Activated CD4-positive, alpha-beta T cell treated with anti-CD3 and anti-CD28 coated beads, Interleukin-2, amount 50 U/mL, for 24 hours (primary cell): ENCODE measurements at regions not wholly inside any gene's neighbourhood (a gene's known extent, or its start where the extent isn't known, plus 50 kb on each side); places are given as distances from the start of the nearest gene placed in this dataset.

Experiments used
- DNase-seq, 2 donors: peaks; one replicate each; pipeline ENCODE4 v3.0.0-alpha.2; 2020; ENCODE audit warnings: low read depth in 1 of 2, low spot score in 1 of 2

GRCh38 chr4:14284578-14284977, 657.1 kb upstream of the BOD1L1 start:
- no peak for DNase-seq

DNA sequence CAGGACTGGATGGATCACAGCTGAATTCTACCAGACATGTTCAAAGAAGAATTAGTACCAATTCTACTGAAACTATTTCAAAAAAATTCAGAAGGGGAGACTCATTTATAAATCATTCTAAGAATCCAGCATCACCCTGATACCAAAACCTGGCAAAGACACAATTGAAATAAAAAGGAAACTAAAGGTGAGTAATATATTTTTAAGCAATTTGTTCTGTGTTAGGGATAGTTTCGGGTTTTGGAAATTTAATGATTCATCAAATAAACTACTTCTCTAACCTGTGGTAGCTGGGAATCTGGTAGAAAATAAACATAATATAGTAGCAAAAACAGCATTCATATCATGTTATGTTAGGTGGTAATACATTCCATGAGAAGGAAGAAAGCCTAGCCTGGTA, 662.2 kb upstream of the BOD1L1 start:
- DNase-seq = no peak

- no peak for DNase-seq
Measured at GRCh38 chr4:14293582-14293981, 666.1 kb upstream of the BOD1L1 start.

GRCh38 chr4:14294611-14295010, 667.1 kb upstream of the BOD1L1 start:
- no peak for DNase-seq

GRCh38 chr4:14299166-14299565, 671.6 kb upstream of the BOD1L1 start:
- no peak for DNase-seq

GRCh38 chr4:14302021-14302420, 674.5 kb upstream of the BOD1L1 start:
- no peak for DNase-seq

GRCh38 chr4:14303856-14304255, 676.3 kb upstream of the BOD1L1 start:
- no peak for DNase-seq

GRCh38 chr4:14308229-14308651, 680.7 kb upstream of the BOD1L1 start:
- DNase-seq = no peak

DNA sequence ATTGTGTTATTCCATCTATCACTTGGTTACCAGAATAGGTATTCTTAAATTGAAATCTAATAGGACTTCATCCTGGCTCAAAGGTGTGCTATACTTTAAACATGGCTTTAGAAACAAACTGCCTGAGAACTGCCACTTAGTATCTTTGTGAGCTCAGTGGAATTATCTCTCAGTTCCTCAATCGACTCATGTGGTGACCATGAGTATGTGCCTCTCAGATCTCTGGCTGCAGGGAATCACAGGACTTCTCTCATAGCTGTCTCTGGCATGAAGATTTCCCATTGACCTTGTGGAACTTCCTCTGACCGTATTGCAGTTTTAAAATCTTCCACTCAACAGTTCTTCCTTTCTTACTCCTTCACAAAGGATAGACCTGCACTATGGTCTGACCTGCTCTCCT, 681.9 kb upstream of the BOD1L1 start:
- no peak for DNase-seq

DNA sequence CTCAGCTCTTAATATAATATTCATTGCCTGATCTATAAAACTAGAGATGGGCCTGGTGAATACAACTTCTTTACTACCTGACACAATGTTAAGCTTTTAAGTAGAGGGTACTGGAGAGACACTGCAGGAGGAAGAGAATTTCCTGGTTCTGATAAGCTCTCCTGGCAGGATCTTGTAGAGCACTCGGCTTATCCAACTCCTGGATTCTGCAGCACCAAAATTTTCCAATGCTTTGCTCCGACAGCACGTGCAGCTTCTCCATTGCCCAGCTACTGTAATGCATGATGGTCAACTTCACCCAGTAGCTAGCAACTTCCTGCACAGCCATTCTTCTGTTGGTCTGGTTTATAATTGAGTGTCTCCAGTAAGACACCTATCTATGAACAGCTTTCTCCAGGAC, 686.2 kb upstream of the BOD1L1 start:
- DNase-seq = no peak

GRCh38 chr4:14315129-14315528, 687.2 kb upstream of the CPEB2 start:
- no peak for DNase-seq

DNA sequence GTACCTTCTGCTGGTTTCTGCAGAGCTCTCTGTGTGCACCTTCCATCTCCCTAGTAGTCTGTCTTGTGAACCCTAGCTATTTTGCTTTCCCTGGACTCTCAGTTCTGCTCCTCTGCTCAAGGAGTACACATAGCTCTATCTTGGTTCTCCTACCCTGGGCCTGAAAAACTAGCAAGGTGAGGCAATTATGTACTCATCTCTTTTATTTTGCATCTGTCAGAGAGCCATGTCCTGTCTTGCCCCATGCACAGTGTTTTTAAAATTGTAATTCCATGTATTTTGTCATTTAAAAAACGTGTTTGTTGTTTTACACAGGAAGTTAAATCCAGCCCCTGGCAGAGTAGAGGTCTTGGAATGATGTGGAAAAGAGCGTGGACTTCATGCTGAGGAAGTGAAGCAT, 684.9 kb upstream of the CPEB2 start:
- no peak for DNase-seq

GRCh38 chr4:14318671-14319070, 683.6 kb upstream of the CPEB2 start:
- no peak for DNase-seq

GRCh38 chr4:14321723-14322122, 680.6 kb upstream of the CPEB2 start:
- DNase-seq = no peak

DNA sequence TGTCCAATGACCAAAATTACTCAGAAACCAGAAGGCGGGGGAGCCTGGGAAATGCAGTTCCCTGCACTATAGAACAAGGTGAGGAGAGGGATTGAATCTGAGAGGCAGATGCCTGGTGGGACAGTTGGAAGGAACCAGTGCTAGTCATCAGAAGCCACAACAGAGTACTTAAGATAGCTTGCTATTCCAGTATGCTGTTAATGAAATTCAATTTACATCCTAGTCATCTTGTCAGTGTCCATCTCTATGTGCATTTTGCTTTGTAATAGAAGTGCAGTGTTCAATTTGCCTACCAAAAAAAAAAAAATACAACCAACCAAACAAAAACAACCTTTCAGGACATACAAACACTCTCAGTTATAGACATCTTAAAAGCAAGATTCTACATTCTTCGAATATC, 679.1 kb upstream of the CPEB2 start:
- no peak for DNase-seq

DNA sequence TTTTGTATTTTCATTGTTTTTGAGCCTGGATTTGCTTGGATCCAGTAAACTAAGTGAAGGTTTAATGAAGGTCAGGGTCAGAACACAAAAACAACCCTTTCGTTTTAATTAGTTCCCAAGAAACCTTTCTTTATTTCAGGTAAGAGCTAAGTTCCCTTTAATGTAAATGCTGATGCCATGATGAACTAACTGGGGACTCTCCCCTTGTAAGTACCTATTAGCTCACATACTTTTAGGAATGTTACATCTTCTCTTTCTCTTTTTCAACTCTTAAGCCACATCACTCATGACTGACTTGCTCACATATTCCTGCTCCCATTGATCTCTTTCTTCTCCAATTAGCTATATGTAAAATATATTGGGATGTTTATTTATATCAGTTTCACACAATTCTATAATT, 673.1 kb upstream of the CPEB2 start:
- no peak for DNase-seq

GRCh38 chr4:14333616-14334015, 668.7 kb upstream of the CPEB2 start:
- DNase-seq = no peak

DNA sequence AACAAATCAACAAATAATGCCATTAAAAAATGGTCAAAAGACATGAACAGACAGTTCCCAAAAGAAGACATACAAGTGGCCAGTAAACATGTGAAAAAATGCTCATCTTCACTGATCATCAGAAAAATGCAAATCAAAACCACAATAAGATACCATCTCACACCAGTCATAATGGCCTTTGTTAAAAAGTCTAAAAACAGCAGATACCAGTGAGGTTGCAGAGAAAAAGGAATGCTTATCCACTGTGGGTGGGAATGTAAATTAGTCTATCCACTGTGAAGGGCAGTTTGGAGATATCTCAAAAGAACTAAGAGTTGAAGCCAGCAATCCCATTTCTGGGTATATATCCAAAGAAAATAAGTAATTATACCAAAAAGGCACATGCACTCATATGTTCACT, 668.1 kb upstream of the CPEB2 start:
- DNase-seq = no peak

GRCh38 chr4:14335872-14336271, 666.4 kb upstream of the CPEB2 start:
- DNase-seq = no peak

DNA sequence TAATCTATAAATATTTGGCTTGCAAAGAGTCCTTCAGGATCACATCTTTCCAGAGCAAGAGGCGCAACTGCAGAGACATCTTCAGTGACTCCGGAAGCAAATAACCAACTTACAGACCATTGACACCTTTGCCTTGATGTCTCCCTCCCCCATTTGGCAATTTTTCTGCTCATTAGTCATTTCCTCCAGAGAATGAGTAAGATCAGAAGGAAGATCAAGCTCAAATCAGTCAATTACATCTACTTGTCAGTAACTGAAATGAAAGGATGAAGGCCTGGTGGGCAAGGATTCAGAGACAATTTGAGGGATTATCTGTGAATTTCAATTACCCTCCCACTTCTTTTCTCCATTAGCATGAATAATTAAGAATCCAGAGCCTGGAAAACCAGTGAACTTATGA, 665.6 kb upstream of the CPEB2 start:
- no peak for DNase-seq

DNA sequence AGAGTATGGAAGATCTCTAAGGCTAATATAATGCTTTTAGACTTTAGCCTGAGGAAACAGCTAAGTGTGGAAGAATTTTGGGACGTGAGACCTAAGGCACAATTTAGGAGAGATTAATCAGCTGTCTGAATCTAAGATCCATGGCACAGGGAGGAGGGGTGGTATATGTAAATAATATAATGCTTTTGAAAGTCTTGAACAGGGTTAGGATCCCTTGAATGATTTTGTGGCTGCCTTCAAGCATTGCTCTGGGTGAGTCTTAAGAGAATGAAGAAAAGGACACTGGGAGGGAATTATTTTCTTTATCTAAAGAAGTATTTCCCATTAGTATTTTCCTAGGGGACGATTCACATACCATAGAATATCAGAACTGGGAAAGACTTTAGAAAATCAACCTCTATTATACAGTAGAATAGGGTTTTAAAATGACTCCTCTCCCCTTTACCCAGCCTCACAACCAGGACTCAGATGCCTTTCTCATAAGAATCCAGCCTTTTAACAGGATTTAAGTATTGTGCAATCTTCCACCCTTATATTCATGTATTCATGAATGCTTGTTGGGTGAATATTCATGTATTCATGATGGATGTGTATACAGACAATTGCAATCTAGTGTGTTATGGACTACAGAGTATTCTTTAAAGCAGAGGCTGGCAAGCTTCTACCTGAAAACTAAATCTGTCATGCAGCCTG, 664.2 kb upstream of the CPEB2 start:
- DNase-seq = no peak

- DNase-seq = no peak
Measured at GRCh38 chr4:14338585-14339265, 663.6 kb upstream of the CPEB2 start.

DNA sequence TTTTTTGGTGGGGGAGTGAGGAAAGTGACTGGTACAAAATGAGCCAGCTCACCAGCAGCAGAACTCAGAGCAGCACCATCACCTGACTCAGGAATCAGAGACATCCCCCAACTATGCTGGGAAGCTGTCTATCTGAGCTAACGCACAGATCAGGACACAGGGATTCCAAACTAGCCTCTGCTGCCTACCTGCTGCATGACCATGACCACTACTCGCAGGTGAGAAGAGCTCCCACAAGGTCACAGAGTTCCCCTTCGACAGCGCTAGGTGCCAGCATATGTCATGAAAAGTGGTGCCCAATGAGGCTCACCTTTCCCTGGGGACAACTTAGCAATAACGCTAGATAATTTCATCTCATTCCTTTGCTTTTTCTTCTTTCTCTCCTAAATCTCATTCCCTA, 662.6 kb upstream of the CPEB2 start:
- no peak for DNase-seq
